GM23338 (cell line): ENCODE measurements at regions not wholly inside any gene's neighbourhood (a gene's known extent, or its start where the extent isn't known, plus 50 kb on each side); places are given as distances from the start of the nearest gene placed in this dataset.
"Not testable (repeated sequence)": the region's sequence is repeated elsewhere in the genome, so short reads cannot be mapped to it uniquely, and the experiment has no call there.

Experiments
- CREB1 ChIP-seq: fragments of 250-450 bp; sonication (Bioruptor Pico); IDR thresholded peaks from 2 replicates; pipeline ENCODE4 v1.5.0; 2020; ENCODE audit warnings: low read depth, mild to moderate bottlenecking, moderate library complexity
- EZH2 ChIP-seq: fragments of 200-600 bp; sonication (generic); IDR thresholded peaks from one replicate; pipeline ENCODE4 v1.8.0; 2017; ENCODE audit warnings: antibody characterized with exemption, mild to moderate bottlenecking, low read depth; ENCODE audit not compliant: unreplicated experiment
- EZH2phosphoT487 ChIP-seq: fragments of 200-600 bp; sonication (generic); IDR thresholded peaks from one replicate; pipeline ENCODE4 v1.8.1; 2018; ENCODE audit warnings: antibody characterized with exemption; ENCODE audit not compliant: unreplicated experiment
- JUNB ChIP-seq: IDR thresholded peaks from one replicate; pipeline ENCODE4 v1.6.1; 2016; ENCODE audit warnings: antibody characterized with exemption; ENCODE audit not compliant: unreplicated experiment
- POLR2AphosphoS5 ChIP-seq: IDR thresholded peaks from 2 replicates; pipeline ENCODE4 v1.6.1; 2016; ENCODE audit warnings: antibody characterized with exemption, low read depth
- STAT1 ChIP-seq: IDR thresholded peaks from one replicate; pipeline ENCODE4 v1.6.1; 2016; ENCODE audit warnings: antibody characterized with exemption; ENCODE audit not compliant: unreplicated experiment
- ZNF114 ChIP-seq: fragments of 250-450 bp; sonication (Bioruptor Pico); IDR thresholded peaks from 2 replicates; pipeline ENCODE4 v1.5.0; 2020; ENCODE audit warnings: mild to moderate bottlenecking, moderate library complexity
- ZNF331 ChIP-seq: fragments of 250-450 bp; sonication (Bioruptor Pico); IDR thresholded peaks from 2 replicates; pipeline ENCODE4 v1.5.0; 2020; ENCODE audit warnings: low read depth, mild to moderate bottlenecking, moderate library complexity
- TF ChIP-seq, protein P1 (sequence below): IDR thresholded peaks from one replicate; pipeline ENCODE4 v1.6.1; 2018; ENCODE audit warnings: antibody characterized with exemption; ENCODE audit not compliant: unreplicated experiment
- TF ChIP-seq, protein P2 (sequence below), 2 experiments: fragments of 200-600 bp in 1 of 2; sonication (generic) in 1 of 2; conservative IDR thresholded peaks; 2 replicates each; pipeline versions ENCODE4 v1.5.1 to v1.6.1; 2016 to 2017; ENCODE audit warnings: antibody characterized with exemption in 2 of 2, low read depth in 2 of 2, mild to moderate bottlenecking in 2 of 2, moderate library complexity in 1 of 2

DNA sequence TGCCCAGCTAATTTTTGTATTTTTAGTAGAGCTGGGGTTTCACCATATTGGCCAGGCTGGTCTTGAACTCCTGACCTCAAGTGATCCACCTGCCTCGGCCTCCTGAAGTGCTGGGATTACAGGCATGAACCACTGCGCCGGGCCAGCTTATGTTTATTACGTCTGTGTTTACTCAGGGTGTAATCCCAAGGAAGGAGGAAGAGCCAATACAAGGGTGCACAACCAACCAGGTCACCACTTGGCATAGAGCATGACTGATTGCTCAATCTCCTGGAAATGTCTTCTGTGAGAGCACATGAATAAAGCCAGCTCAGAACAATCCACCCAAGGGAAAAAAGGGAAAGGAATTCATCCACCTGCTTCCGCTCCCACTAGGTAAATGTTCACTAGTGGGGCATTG, 54.7 kb upstream of the RALY start:
- TF ChIP-seq, protein P1, sequence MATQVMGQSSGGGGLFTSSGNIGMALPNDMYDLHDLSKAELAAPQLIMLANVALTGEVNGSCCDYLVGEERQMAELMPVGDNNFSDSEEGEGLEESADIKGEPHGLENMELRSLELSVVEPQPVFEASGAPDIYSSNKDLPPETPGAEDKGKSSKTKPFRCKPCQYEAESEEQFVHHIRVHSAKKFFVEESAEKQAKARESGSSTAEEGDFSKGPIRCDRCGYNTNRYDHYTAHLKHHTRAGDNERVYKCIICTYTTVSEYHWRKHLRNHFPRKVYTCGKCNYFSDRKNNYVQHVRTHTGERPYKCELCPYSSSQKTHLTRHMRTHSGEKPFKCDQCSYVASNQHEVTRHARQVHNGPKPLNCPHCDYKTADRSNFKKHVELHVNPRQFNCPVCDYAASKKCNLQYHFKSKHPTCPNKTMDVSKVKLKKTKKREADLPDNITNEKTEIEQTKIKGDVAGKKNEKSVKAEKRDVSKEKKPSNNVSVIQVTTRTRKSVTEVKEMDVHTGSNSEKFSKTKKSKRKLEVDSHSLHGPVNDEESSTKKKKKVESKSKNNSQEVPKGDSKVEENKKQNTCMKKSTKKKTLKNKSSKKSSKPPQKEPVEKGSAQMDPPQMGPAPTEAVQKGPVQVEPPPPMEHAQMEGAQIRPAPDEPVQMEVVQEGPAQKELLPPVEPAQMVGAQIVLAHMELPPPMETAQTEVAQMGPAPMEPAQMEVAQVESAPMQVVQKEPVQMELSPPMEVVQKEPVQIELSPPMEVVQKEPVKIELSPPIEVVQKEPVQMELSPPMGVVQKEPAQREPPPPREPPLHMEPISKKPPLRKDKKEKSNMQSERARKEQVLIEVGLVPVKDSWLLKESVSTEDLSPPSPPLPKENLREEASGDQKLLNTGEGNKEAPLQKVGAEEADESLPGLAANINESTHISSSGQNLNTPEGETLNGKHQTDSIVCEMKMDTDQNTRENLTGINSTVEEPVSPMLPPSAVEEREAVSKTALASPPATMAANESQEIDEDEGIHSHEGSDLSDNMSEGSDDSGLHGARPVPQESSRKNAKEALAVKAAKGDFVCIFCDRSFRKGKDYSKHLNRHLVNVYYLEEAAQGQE = not testable (repeated sequence)
- TF ChIP-seq, protein P2, sequence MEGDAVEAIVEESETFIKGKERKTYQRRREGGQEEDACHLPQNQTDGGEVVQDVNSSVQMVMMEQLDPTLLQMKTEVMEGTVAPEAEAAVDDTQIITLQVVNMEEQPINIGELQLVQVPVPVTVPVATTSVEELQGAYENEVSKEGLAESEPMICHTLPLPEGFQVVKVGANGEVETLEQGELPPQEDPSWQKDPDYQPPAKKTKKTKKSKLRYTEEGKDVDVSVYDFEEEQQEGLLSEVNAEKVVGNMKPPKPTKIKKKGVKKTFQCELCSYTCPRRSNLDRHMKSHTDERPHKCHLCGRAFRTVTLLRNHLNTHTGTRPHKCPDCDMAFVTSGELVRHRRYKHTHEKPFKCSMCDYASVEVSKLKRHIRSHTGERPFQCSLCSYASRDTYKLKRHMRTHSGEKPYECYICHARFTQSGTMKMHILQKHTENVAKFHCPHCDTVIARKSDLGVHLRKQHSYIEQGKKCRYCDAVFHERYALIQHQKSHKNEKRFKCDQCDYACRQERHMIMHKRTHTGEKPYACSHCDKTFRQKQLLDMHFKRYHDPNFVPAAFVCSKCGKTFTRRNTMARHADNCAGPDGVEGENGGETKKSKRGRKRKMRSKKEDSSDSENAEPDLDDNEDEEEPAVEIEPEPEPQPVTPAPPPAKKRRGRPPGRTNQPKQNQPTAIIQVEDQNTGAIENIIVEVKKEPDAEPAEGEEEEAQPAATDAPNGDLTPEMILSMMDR (conservative IDR thresholded peaks at IDR 0.05; ENCODE audit: low read depth in 2 of 2) = not testable (repeated sequence)
- not testable (repeated sequence) for TF ChIP-seq CREB1 (CRISPR knock-in tag); EZH2; STAT1; POLR2AphosphoS5; ZNF114 (CRISPR knock-in tag); EZH2phosphoT487; JUNB; ZNF331 (CRISPR knock-in tag)
